HFF-Myc (cell line): ENCODE measurements at regions not wholly inside any gene's neighbourhood (a gene's known extent, or its start where the extent isn't known, plus 50 kb on each side); places are given as distances from the start of the nearest gene placed in this dataset.
"Not testable (repeated sequence)": the region's sequence is repeated elsewhere in the genome, so short reads cannot be mapped to it uniquely, and the experiment has no call there.

Source experiments
- DNase-seq: peaks from one replicate; pipeline ENCODE4 v3.0.0-alpha.2; 2011; ENCODE audit warnings: low read depth; ENCODE audit errors: extremely low read depth
- H3K4me3 ChIP-seq: replicated peaks from 2 replicates; pipeline ENCODE4 v1.5.1; 2011; ENCODE audit warnings: low read depth, mild to moderate bottlenecking, control low read depth, low read length
- CTCF ChIP-seq: IDR thresholded peaks from 2 replicates; pipeline ENCODE4 v1.5.1; 2012; ENCODE audit warnings: mild to moderate bottlenecking, low read depth, low read length, control low read depth; ENCODE audit errors: missing control alignments

GRCh38 chr5:152171888-152172287 is 233.2 kb downstream of the NMUR2 start:
- DNase-seq, result no peak
- no peak overlapping the region for H3K4me3 ChIP-seq
- TF ChIP-seq CTCF, result no peak

- no peak overlapping the region for H3K4me3 ChIP-seq
- no peak for DNase-seq
Observed at GRCh38 chr5:152170350-152170749, 234.7 kb downstream of the NMUR2 start.

GRCh38 chr5:152164860-152165259 is 240.2 kb upstream of the GLRA1 start:
- no peak for DNase-seq
- no peak overlapping the region for H3K4me3 ChIP-seq
- no peak for TF ChIP-seq CTCF

More at GRCh38 chr5:152170350-152170749, 234.7 kb downstream of the NMUR2 start:
- TF ChIP-seq CTCF, result no peak

- not testable (repeated sequence) for DNase-seq
Observed at GRCh38 chr5:152159894-152160293, 235.2 kb upstream of the GLRA1 start.

GRCh38 chr5:152154452-152154851 is 229.8 kb upstream of the GLRA1 start:
- not testable (repeated sequence) for H3K4me3 ChIP-seq, DNase-seq

More at GRCh38 chr5:152159894-152160293, 235.2 kb upstream of the GLRA1 start:
- not testable (repeated sequence) for H3K4me3 ChIP-seq

- no peak for TF ChIP-seq CTCF
- H3K4me3 ChIP-seq, result no peak overlapping the region
- no peak for DNase-seq
Observed at GRCh38 chr5:152151940-152152339, 227.3 kb upstream of the GLRA1 start.

GRCh38 chr5:152151113-152151512 is 226.5 kb upstream of the GLRA1 start:
- DNase-seq, result no peak
- no peak for TF ChIP-seq CTCF
- no peak overlapping the region for H3K4me3 ChIP-seq

GRCh38 chr5:152147286-152147685 is 222.6 kb upstream of the GLRA1 start:
- no peak for DNase-seq
- TF ChIP-seq CTCF, result no peak
- no peak overlapping the region for H3K4me3 ChIP-seq
